Cardiac muscle cell (in vitro differentiated cells and primary cell): ENCODE measurements at regions not wholly inside any gene's neighbourhood (a gene's known extent, or its start where the extent isn't known, plus 50 kb on each side); places are given as distances from the start of the nearest gene placed in this dataset.

ENCODE experiments used
- DNase-seq, 2 donors: peaks; one replicate each; pipeline versions ENCODE4 v3.0.0 to v3.0.0-alpha.2; 2010 to 2017; ENCODE audit warnings: low read depth in 1 of 2, low spot score in 1 of 2
- H3K27ac ChIP-seq: fragments of 200-600 bp; sonication (generic); 2 replicates; pipeline ENCODE4 v1.5.1; 2016
- H3K27me3 ChIP-seq: fragments of 200-600 bp; sonication (generic); 2 replicates; pipeline ENCODE4 v1.6.0; 2016; ENCODE audit warnings: control low read depth
- H3K36me3 ChIP-seq: fragments of 200-600 bp; sonication (generic); 2 replicates; pipeline ENCODE4 v1.5.1; 2016; ENCODE audit warnings: control low read depth
- H3K4me1 ChIP-seq: fragments of 200-600 bp; sonication (generic); 2 replicates; pipeline ENCODE4 v1.8.1; 2017; ENCODE audit warnings: low read depth, mild to moderate bottlenecking, mixed run types
- H3K4me3 ChIP-seq: fragments of 200-600 bp; sonication (generic); 2 replicates; pipeline ENCODE4 v1.5.1; 2016; ENCODE audit warnings: mild to moderate bottlenecking
- H3K9me3 ChIP-seq: fragments of 200-600 bp; sonication (generic); 2 replicates; pipeline ENCODE4 v1.5.1; 2017; ENCODE audit warnings: low read depth, mild to moderate bottlenecking, control low read depth
- TF ChIP-seq, protein P1 (sequence below): IDR thresholded peaks from 2 replicates; pipeline ENCODE4 v1.5.1; 2012; ENCODE audit warnings: low read depth, mild to moderate bottlenecking, low read length

DNA sequence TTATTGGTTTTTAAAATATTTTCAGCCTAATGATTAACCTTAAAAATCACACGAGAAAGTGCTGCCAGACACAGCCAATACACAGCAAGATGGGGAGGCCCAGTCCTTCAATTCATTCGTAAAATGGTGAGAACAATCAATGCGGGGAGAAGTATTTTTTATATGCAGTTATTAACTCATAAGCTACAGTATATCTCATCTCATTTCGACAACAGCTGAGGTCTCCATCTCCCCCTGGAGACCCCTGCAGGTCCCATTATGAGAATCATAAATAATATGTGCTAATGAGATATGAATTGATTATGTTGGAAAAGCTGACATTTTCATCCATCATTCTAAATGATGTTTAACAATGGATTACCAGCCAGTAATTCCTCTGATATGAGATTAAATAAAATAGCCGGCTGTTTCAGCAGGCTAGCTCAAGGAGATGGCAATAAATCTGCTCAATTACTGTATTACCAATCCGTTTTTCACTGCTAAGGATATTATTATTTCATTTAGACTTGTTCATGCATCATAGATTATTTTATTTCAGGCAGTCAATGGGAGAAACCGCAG is 535.8 kb downstream of the GALR1 start:
- no peak overlapping the region for H3K27ac ChIP-seq
- H3K9me3 ChIP-seq: no peaks in the 10 kb centered on the region
- H3K4me1 ChIP-seq: no peaks in the 10 kb centered on the region
- no peaks in the 10 kb centered on the region for H3K27me3 ChIP-seq
- H3K36me3 ChIP-seq: no peaks in the 10 kb centered on the region
- no peak overlapping the region for H3K4me3 ChIP-seq
- TF ChIP-seq, protein P1, sequence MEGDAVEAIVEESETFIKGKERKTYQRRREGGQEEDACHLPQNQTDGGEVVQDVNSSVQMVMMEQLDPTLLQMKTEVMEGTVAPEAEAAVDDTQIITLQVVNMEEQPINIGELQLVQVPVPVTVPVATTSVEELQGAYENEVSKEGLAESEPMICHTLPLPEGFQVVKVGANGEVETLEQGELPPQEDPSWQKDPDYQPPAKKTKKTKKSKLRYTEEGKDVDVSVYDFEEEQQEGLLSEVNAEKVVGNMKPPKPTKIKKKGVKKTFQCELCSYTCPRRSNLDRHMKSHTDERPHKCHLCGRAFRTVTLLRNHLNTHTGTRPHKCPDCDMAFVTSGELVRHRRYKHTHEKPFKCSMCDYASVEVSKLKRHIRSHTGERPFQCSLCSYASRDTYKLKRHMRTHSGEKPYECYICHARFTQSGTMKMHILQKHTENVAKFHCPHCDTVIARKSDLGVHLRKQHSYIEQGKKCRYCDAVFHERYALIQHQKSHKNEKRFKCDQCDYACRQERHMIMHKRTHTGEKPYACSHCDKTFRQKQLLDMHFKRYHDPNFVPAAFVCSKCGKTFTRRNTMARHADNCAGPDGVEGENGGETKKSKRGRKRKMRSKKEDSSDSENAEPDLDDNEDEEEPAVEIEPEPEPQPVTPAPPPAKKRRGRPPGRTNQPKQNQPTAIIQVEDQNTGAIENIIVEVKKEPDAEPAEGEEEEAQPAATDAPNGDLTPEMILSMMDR: no peak
- DNase-seq: no peak

DNA sequence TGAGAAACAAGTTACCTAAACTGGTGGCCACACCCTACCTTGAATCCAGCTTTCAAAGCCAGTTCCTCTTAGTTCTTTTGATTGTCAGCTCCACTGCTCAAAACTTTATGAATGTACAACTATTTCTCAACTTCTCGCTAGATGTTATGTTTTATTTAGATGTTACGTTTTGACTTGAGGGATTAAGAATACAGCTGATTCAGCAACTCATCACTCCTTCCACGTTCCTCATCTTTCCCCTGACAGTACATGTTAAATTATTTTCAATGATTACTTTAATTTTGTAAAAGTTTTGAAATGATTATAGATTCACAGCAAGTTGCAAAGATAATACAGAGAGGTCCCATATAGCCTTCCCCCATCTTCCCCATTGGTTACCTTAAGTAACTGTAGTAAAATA is 553.4 kb downstream of the GALR1 start:
- H3K9me3 ChIP-seq: no peaks in the 10 kb centered on the region
- H3K27ac ChIP-seq: no peak overlapping the region
- H3K4me3 ChIP-seq: no peak overlapping the region
- no peaks in the 10 kb centered on the region for H3K36me3 ChIP-seq
- TF ChIP-seq, protein P1: no peak
- DNase-seq: no peak
- H3K4me1 ChIP-seq: no peaks in the 10 kb centered on the region
- H3K27me3 ChIP-seq: no peaks in the 10 kb centered on the region

DNA sequence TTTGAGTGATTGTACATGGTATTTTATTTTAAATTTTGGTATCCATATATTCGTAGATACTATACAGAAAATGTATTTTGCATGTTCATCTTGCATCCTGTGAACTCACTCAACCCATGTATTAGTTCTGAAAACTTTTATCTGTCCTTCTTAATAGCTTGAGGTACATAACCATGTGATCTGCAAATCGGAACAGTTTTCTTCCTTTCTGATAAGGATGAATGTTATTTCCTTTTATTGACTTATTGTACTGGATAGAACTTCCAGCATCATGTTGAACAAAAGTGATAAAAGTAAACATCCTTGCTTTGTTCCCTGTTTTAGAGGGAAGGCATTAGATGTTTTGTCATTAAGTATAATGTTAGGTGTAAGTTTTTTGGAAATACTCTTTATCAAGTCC is 554.7 kb downstream of the GALR1 start:
- H3K27ac ChIP-seq: no peak overlapping the region
- TF ChIP-seq, protein P1: no peak
- H3K27me3 ChIP-seq: no peaks in the 10 kb centered on the region
- H3K4me1 ChIP-seq: no peaks in the 10 kb centered on the region
- H3K4me3 ChIP-seq: no peak overlapping the region
- no peaks in the 10 kb centered on the region for H3K9me3 ChIP-seq
- no peak for DNase-seq
- no peaks in the 10 kb centered on the region for H3K36me3 ChIP-seq

DNA sequence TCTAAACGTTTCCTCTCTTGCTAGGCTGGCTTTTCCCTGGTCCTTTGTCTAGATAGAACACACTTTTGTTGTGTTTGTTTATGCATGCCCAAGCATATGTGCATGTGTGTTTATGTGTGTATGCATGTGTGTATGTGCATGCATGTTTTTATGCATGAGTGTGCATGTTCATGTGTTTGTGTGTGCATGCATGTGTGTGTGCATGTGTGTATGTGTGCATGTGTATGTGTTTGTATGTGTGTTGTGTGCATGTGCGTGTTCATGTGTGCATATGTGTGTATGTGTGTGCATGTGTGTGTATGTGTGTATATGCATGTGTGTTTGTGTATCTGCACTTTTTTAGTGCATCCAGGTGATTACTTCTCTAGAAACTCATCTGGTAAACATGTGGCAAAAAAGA is 558.0 kb downstream of the GALR1 start:
- Histone ChIP-seq H3K4me3 (no peak overlapping the region), H3K36me3 (no peaks in the 10 kb centered on the region), H3K27ac (no peak overlapping the region), H3K4me1 (no peaks in the 10 kb centered on the region), H3K27me3 (no peaks in the 10 kb centered on the region), H3K9me3 (no peaks in the 10 kb centered on the region)
- TF ChIP-seq, protein P1: no peak
- no peak for DNase-seq

DNA sequence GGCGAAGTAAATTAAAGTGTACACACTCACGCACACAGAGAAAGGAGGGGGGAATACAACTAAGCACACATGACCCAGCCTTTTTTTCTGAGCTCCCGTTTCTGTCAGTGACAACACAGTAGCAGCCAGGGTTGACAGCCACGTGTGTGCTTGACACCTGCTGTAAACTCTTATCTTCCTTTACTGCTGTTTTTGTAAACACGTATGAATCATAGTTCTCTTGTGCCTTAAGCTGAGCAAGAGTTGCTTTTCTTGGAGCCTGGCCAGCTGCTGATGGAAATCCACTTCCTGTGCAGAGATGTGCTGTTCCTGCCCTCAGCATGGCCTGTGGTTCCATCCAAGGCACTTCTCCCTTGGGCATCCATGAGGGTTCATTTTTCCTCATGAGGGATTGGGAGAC is 561.9 kb downstream of the GALR1 start:
- TF ChIP-seq, protein P1: no peak
- Histone ChIP-seq H3K9me3 (no peaks in the 10 kb centered on the region), H3K4me1 (no peaks in the 10 kb centered on the region), H3K27me3 (no peaks in the 10 kb centered on the region), H3K27ac (no peak overlapping the region), H3K4me3 (no peak overlapping the region), H3K36me3 (no peaks in the 10 kb centered on the region)
- no peak for DNase-seq
